NCI-H345 treated with DMSO at 0.1 percent for 48 hours (cell line): ENCODE measurements at regions not wholly inside any gene's neighbourhood (a gene's known extent, or its start where the extent isn't known, plus 50 kb on each side); places are given as distances from the start of the nearest gene placed in this dataset.
"Not testable (repeated sequence)": the region's sequence is repeated elsewhere in the genome, so short reads cannot be mapped to it uniquely, and the experiment has no call there.

Experiments
- DNase-seq: peaks from one replicate; lab custom pipeline; 2025; ENCODE audit not compliant: unreplicated experiment; lab: John Stamatoyannopoulos, UW

DNA sequence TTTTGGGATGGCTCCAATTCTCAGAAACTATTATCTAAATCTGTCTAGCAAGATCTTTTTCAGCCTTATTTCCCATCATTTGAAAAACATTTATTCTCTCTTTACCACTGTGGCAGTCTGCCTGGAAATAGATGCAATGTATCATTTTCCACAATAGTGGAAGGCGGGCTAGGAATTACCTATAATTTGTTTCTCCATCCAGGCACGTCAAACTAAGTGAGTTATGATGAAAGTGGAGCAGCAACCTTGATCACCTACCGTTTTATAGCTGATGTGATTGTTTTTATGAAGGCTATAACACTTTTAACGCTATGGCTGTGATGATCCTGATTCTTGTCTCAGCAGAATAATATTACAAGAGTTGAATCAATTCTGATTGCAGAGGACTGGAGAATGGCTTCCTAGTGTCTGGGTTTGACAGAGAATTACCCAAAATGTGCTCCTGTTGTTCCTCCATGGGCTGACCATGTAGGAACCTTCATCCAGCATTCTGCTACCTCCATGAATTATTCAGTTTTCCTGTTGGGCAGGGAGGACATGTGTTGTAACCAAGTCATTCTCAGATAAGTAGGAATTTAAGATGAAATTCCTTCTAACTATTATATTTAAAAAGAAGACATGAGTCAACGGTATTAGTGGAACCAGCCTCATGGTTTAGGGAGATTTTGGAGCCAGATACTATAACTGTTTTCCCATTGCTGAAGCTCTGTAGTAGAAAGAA lies 231.5 kb upstream of the SGO1 start:
- DNase-seq: no peak

DNA sequence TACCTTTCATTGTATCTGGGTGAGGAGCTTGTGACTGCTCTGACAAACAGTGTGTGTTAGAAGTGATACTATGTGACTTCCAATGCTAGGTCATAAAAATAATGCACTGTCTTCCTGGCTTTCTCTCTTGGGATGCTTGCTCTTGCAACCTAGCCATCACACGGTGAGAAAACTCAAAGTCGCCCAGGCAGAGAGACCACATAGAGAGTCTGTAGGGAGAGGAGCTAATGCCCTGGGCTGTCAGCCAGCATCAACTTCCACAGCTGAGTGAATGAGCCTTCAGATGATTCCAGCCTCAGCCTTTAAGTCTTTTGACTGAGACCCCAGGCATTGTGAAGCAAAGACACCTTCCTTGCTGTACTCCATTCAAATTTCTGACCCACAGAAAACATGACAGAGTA lies 220.6 kb upstream of the SGO1 start:
- no peak for DNase-seq

DNA sequence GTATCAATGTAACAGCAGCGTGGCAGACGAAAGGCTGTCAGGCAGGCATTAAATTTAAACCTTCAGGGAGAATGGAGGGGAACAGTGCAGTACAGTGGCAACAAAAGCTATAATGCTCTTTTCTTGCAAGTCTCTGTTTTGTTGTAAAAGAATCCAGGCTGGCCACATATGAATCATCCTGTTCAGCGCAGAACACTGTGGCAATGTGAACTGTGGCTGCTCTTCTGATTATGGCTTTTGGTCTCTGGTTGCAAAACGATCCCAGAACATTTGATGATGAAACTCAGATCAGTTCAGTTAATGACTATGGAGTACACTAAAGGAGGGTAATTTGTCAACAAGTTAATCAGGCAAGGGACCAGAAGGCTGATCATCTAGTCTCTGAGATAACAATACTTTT lies 219.7 kb upstream of the SGO1 start:
- DNase-seq: no peak

DNA sequence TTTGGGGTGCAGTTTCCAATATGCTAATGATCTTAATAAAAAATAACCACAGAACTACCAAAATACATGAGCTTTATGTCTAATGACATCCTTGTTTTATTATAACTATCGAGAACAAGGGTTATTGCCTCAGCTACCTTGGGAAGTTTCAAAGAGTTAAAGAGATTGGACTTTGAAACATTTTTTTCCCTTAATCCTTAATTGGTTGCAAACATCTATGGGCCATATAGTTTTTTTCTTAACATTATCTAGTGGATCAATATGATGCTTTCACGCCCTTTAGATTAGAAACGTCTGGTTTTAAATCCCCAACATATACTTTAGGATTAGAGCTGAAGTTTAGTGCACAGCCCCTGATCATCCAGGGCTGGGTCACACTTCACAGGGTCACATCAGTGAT lies 219.2 kb upstream of the SGO1 start:
- DNase-seq: no peak

DNA sequence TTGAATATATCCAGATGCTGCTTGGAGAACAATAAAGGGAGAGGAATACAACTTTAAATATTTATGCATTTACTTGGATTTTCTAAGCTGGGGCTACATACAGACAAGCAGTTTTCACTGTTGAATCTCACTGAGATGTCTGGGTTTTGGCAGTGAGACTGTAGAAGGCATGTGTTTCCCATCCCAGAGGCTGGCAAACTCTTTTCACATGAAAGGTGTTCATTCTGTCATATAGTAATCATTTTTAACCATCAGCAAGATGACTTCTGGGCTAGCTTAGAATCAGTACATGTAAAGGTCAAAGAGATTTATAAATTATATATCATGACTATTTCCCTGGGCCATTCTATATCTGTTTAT lies 218.7 kb upstream of the SGO1 start:
- no peak for DNase-seq

DNA sequence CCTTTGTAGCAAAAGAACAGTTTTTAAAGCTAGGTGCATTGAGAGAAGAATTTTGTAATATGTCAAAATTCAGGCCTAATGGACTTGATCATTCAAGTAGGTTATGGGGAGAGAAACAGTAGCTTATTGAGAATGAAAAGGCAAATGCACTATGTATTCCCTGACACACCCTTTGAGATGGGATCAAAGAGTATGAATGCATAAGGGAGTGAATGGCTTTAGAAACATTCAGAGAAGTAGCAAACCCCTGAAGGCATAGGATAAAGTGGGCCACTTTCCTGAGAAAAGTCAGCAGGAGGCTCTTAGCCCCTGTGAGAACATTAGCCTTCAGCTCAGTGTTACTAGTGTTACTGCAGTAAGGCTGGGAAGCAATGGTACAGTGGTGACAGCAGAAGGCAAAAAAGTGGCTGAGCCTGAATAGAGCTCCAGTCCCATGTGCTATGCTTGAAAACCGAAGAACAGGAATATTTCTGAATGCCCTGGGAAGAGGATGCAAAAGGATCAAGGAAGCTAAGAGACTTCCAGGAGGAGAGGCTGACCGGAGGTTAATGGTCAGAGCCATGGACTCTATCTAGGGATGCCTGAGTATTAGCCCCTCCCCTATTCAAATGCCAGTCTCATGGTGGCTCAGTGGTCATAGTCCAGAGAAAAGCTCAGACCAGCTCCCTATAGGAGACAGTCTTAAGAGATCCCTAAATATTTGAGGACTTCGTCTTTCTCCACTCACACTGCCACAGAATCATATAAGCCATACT lies 218.2 kb upstream of the SGO1 start:
- DNase-seq: no peak

DNA sequence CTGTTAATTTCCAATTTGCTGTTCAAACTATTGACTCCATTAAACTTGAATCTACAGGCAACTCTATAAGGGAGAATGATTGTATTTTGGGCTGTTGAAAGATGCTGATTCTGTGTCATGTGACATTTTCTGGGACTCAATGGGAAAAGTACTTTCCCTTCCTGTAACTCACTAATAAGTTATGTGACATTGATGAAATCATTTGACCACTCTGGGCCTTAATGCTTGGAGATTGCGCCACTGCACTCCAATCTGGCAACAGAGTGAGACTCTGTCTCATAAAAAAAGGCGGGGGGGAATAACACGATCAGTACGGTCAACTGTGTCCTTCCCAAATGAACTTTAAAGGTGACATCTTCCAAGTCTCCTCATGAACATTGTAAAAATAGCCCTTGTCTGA lies 215.2 kb upstream of the SGO1 start:
- no peak for DNase-seq

DNA sequence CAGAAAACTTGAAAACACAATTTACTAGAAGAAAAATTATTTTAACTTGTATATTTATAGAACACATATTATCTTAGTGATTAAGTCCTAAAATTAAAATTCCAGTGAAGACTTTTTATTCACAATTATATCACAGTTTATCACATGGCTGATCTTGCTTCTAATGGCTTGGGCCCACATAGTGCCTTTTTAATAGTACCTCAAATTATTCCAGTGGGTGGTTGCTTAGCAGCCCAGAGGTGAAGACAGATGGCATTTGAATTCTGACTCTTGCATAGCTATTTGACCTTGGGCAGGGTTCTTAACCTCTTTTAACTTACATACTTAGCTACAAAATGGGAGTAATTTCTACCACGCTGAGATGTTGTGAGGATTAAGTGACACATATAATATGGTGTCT lies 214.7 kb upstream of the SGO1 start:
- no peak for DNase-seq

DNA sequence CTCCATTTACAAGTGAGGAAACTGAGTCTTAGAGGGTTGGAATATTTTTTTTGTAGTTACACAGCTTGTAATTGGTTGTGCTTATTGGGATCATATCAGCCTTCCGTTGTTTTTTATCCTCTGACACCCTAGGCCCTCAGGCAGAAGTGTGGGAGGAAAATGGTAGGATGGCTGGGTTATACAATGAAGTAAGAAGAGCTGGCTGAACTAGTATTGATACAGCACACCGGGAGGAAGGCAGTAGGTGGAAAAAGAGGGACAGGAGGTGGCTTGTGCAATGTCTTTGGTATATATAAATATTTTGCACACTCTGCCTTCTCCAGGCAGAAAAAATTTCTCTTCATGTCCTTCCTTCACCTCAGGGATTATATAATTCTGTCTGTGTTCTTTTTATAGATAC lies 214.3 kb upstream of the SGO1 start:
- no peak for DNase-seq

DNA sequence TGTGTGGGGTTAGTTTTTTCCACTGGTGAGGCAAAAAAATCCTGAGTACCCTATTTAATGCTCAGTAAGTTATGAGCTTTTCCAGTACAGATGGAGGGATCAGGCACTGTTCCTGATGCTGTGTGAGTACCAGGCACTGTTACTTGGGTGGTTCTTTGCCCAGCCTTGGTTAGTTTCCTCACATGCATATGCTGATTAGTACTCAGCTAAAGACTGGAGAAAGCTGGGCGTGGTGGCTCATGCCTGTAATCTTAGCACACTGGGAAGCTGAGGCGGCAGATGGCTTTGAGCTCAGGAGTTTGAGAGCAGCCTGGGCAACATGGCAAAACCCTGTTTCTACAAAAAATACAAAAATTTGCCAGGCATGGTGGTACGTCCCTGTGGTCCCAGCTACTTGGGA lies 210.3 kb upstream of the SGO1 start:
- DNase-seq: no peak

DNA sequence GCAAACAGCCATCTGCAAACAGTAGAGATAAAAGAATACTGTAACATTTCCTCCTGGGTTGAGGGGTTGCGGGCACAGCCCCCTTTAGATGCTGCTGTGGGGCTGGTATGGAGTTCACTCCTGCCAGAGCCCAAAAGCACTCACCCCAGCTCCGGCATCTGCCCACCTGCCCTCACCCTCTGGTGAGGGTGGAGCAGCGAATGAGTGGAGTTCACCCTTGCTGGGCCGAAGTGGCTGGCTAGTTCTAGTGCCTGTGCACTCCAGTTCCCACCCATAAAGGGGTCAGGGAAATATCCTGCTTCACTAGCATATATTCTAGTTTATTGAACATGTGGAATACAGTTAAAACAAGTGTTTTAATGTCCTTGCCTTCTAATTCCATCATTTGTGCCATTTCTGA lies 209.7 kb upstream of the SGO1 start:
- DNase-seq: no peak

DNA sequence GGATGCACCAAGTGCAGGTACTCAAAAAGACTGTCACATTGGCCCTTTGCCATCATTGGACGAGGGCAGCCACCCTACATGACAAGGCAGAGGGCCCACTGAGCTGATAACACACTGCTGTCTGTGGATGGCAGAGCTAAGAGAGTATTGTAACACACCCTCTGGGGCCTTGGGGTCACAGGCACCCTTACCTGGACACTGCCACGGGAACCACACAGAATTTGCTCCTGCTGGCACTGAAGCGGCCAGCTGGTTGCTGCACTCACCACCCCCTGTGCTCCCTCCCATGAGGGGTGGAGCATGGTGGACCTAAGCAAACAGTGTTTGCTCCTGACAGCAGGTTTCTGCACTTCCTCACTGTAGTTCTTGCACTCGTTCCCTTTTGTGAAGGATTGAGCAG lies 208.2 kb upstream of the SGO1 start:
- DNase-seq: no peak

DNA sequence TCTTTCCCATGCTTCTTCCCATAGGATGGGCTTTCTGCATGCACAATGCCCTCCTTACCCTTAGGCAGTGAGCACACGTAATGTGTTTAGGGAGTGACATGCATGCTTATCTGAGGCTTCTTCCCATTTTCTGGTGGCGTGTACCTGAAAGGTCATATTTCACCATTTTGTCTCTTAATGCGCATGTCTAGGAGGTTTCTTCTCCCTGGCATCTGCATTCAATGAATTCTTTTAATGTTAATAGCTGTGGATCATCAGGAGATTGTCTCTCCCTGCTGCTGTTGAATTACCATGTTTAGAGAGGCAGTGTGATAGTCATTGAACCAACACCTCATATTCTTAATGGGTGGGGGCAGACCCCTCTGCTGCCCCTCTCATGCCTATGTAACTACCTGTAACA lies 205.6 kb upstream of the SGO1 start:
- DNase-seq: no peak

DNA sequence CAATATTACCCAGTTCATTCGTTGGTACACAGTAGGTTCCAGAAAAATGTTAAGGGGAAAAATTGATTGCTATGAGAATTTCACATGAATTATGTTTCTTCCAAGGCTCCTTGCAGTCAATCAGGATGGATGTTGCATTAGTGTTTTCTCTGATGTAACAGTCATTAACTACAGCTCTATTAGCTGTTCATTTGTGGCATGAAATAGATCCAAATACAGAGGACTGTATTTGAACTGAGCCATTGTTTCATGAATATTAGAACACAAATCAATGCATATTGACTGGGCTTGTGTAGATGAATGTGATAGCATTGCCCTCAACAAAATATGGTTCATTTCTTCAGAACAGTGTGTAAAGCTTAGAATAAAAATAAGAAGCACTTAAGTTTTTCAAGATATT lies 203.0 kb upstream of the SGO1 start:
- no peak for DNase-seq

DNA sequence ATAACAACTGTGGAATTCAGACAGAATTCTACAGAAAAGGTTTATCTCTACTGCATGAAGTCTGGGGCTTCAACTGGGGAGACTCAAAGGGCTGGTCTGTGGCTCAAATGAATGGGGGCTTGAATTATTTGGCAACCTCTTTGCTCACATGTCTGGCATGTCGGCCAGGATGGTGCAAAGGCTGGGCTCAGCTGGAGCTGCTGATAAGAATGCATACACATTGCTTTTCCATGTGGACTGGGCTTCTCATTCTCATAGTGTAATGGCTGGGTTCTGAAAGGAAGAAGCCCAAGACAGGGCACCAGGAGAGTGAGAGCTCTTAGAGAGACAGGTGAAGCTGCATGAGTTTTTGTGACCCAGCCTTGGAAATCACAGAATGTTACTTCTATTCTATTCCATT lies 194.3 kb upstream of the SGO1 start:
- DNase-seq: no peak

DNA sequence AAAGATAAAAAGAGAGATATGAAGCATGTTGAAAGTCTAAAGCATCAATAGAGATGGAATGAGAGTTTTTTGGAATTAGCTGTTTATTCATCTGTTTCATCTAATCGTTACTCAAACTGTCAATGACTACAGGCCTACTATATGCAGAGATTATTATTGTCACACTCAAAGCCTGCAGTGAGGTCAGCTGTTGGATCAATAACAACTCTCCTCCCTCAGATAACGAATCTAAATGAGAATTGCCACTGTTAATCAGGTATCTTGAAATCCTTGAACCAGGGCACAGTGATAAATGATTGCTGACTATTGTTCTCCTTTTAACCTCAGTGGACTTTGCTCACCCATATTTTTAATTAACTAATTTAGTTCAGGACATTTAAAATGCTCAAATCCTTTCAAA lies 192.3 kb upstream of the SGO1 start:
- DNase-seq: no peak

DNA sequence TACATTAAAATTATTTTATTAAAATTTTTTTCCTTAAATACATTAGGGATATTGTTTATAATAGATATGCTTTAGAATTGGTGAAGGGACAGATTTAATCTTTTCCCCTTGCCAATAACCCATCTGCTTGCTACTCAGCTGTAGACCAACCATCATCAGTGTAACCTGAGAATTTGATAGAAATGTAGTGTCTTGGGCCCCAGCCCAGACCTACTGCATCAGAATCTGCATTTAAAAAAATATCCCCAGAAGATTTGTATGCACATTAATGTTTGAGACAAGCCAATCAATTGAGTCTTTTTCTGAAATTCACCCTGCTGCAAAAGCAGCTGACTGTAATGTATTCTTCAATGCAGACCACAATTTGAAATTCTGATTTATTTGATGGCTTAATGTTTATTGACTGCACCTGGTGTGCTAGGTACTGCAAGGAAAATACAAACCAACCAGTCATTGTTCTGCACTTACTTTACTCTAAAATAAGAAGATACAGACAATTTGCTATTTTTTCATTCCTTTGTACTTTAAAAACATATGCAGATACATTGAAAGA lies 190.7 kb upstream of the SGO1 start:
- no peak for DNase-seq

DNA sequence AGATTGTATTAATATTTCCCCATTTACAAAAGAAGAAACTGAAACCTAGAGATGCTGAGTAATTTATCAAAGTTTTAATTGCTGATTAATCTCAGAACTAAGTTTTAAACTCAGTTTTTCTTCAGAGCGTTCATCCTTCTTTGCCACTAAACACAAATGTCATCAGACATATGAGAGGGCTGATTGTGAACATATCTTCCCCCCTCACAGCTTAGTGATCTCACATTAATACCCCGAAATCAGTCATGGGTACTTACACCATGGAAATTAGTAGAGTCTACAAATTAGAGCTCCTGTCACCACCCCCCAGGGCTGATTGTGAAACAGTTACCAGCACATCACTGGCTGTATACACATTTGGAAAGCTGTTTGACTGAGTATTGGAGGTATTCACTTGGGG lies 189.3 kb upstream of the SGO1 start:
- DNase-seq: no peak

DNA sequence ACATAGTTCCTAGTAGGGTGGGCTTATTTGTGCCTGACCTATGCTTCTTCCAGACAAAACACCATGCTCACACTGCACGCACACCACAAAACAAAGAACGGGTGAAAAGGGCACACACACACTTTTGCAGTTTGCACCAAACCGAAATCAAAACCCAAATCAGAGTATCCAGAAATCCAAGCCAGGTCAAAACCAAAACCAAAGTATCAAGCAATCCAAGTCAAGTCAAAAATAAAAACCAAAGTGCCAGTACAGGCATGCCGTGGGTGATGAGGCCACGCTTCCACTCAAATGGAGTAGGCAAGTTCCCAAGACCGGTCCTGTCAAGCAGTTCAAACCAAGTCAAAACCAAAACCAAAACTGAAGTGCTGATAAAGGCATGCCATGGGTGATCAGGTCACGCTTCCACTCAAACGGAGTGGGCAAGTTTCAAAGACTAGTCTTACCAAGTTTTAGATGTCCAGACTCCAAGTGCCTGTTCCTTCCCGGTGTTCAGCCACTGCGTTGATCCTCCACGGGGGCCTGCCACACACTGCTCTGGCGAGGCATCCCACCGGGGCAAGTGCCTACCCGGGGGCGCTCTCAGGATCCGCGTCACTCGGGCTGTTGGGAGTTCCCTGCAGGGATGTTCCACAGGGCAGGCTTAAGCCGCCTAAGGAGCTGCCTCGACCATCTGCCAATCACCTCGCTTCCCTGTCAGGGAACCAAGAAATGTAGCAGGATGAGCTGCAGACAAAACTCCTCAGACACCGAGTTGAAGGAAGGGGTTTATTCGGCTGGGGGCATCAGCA lies 184.5 kb upstream of the SGO1 start:
- DNase-seq: not testable (repeated sequence)

DNA sequence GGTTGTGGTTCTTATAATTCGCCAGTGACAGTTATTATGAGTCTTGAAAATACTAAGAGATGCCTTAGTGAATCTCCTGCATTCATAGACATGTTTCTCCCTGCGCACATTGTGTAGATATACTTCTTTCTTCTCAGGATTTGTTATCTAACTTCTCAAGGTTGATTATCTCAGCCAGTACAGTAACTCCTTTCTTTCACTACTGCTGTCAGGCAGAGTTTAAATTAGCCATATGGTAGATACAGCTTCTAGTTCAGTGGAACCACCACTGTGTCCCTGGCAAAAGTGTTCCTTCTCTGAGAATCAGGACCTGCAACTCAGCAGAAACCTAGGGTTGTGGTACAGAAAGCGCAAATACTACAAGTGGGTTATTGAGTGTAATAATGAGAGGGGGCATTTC lies 175.0 kb upstream of the SGO1 start:
- no peak for DNase-seq

DNA sequence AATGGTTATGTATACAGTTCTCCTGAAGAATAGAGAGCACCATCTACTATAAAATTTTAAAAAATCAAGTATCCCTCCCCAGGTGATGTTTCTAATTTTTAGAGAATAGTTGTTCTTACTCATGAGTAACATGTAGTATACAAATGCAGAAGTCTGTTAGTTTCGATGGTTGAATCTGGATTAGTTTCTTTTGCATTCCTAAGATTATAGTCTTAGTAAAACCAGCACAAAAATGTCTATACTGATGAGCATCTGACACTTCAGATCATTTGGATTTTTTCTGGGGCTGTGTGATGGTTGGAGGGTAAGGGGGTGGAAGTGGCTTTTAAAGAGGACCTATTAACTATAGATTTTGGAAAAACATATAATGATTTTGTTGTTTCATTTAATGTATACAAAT lies 167.3 kb upstream of the SGO1 start:
- DNase-seq: no peak
